Trophoblast cell (in vitro differentiated cells and primary cell): ENCODE measurements at regions not wholly inside any gene's neighbourhood (a gene's known extent, or its start where the extent isn't known, plus 50 kb on each side); places are given as distances from the start of the nearest gene placed in this dataset.

ENCODE experiments used
- DNase-seq, 2 donors: peaks; one replicate each; pipeline ENCODE4 v3.0.0-alpha.2; 2016
- H2AFZ ChIP-seq: 2 replicates; pipeline ENCODE4 v1.6.1; 2013; ENCODE audit warnings: low read length, moderate library complexity, mild to moderate bottlenecking; ENCODE audit not compliant: insufficient read depth, poor library complexity
- H2AK5ac ChIP-seq: 2 replicates; pipeline ENCODE4 v1.6.1; 2013; ENCODE audit warnings: mild to moderate bottlenecking, low read length
- H2BK120ac ChIP-seq: 2 replicates; pipeline ENCODE4 v1.6.1; 2013; ENCODE audit warnings: low read length, mild to moderate bottlenecking, moderate library complexity; ENCODE audit not compliant: insufficient read depth, poor library complexity
- H2BK12ac ChIP-seq: 2 replicates; pipeline ENCODE4 v1.6.1; 2013; ENCODE audit warnings: mild to moderate bottlenecking, low read length, moderate library complexity
- H2BK5ac ChIP-seq: 2 replicates; pipeline ENCODE4 v1.6.1; 2013; ENCODE audit warnings: low read length, low read depth, moderate library complexity, mild to moderate bottlenecking; ENCODE audit not compliant: poor library complexity
- H3K14ac ChIP-seq: 2 replicates; pipeline ENCODE4 v1.6.1; 2013; ENCODE audit warnings: mild to moderate bottlenecking, low read length
- H3K18ac ChIP-seq: 2 replicates; pipeline ENCODE4 v1.6.1; 2013; ENCODE audit warnings: mild to moderate bottlenecking, low read length
- H3K23ac ChIP-seq: 2 replicates; pipeline ENCODE4 v1.6.1; 2013; ENCODE audit warnings: low read length
- H3K27ac ChIP-seq: 2 replicates; pipeline ENCODE4 v1.5.1; 2013; ENCODE audit warnings: low read depth, mild to moderate bottlenecking, inconsistent platforms, low read length, moderate library complexity
- H3K27me3 ChIP-seq: 2 replicates; pipeline ENCODE4 v1.6.1; 2013; ENCODE audit warnings: inconsistent platforms, mild to moderate bottlenecking, low read length, moderate library complexity; ENCODE audit not compliant: insufficient read depth
- H3K36me3 ChIP-seq, 2 experiments: 1 replicate in 1 of 2; 2 replicates in 1 of 2; pipeline ENCODE4 v1.6.1; 2013; ENCODE audit warnings: low read length in 2 of 2, mild to moderate bottlenecking in 2 of 2, moderate library complexity in 1 of 2; ENCODE audit not compliant: insufficient read depth in 2 of 2, control insufficient read depth in 1 of 2
- H3K4ac ChIP-seq: 2 replicates; pipeline ENCODE4 v1.6.1; 2013; ENCODE audit warnings: low read depth, mild to moderate bottlenecking, low read length, moderate library complexity
- H3K4me1 ChIP-seq, 2 experiments: 1 replicate in 1 of 2; 2 replicates in 1 of 2; pipeline ENCODE4 v1.6.1; 2013; ENCODE audit warnings: low read length in 2 of 2, mild to moderate bottlenecking in 2 of 2, moderate library complexity in 1 of 2; ENCODE audit not compliant: insufficient read depth in 2 of 2, control insufficient read depth in 1 of 2
- H3K4me2 ChIP-seq: 2 replicates; pipeline ENCODE4 v1.6.1; 2013; ENCODE audit warnings: inconsistent platforms, mild to moderate bottlenecking, low read length, moderate library complexity
- H3K4me3 ChIP-seq: 2 replicates; pipeline ENCODE4 v1.5.1; 2013; ENCODE audit warnings: mild to moderate bottlenecking, low read depth, low read length, inconsistent platforms
- H3K79me1 ChIP-seq: one replicate; pipeline ENCODE4 v1.6.1; 2013; ENCODE audit warnings: low read length
- H3K79me2 ChIP-seq: 2 replicates; pipeline ENCODE4 v1.6.1; 2013; ENCODE audit warnings: low read length, mild to moderate bottlenecking; ENCODE audit not compliant: control insufficient read depth, insufficient read depth, poor library complexity
- H3K9ac ChIP-seq: 2 replicates; pipeline ENCODE4 v1.6.1; 2013; ENCODE audit warnings: mild to moderate bottlenecking, low read length
- H3K9me3 ChIP-seq: 2 replicates; pipeline ENCODE4 v1.6.1; 2013; ENCODE audit warnings: low read depth, mild to moderate bottlenecking, control low read depth, inconsistent platforms, low read length; ENCODE audit not compliant: insufficient read depth
- H4K12ac ChIP-seq: 2 replicates; pipeline ENCODE4 v1.6.1; 2013; ENCODE audit warnings: low read depth, mild to moderate bottlenecking, low read length, moderate library complexity
- H4K8ac ChIP-seq: 2 replicates; pipeline ENCODE4 v1.6.1; 2013; ENCODE audit warnings: low read depth, mild to moderate bottlenecking, low read length, moderate library complexity
- H4K91ac ChIP-seq: one replicate; pipeline ENCODE4 v1.6.1; 2013; ENCODE audit warnings: low read depth, mild to moderate bottlenecking, low read length, moderate library complexity
- WGBS: extraction: QIAGEN DNeasy Blood & Tissue Kit; methylation state at CpG from one replicate; pipeline ENCODE4 v1.1.7; 2013; ENCODE audit warnings: missing lambda C conversion rate; ENCODE audit not compliant: insufficient read length, insufficient coverage; ENCODE audit errors: extremely low coverage; 5-methylcytosine and 5-hydroxymethylcytosine counted together

- Histone ChIP-seq H3K9ac (no peak overlapping the region), H4K12ac (no peak overlapping the region), H4K8ac (no peak overlapping the region), H3K4me3 (no peak overlapping the region), H3K14ac (no peak overlapping the region), H3K4ac (no peak overlapping the region), H3K9me3 (no peaks in the 10 kb centered on the region), H3K27me3 (no peaks in the 10 kb centered on the region), H3K79me2 (no peaks in the 10 kb centered on the region), H2BK120ac (no peak overlapping the region), H2BK5ac (no peak overlapping the region), H2AFZ (no peak overlapping the region), H3K36me3 (no peaks in the 10 kb centered on the region), H4K91ac (no peak overlapping the region), H3K4me2 (no peak overlapping the region), H2AK5ac (no peak overlapping the region), H3K27ac (no peak overlapping the region), H3K23ac (no peak overlapping the region), H3K4me1 (no peaks in the 10 kb centered on the region), H2BK12ac (no peak overlapping the region), H3K18ac (no peak overlapping the region), H3K79me1 (no peaks in the 10 kb centered on the region)
- WGBS = no CpG with 5 or more reads among the region's 6 CpGs
- no peak for DNase-seq
Measured at GRCh38 chr11:19539861-19540260, 172.8 kb upstream of the NAV2 start.

- H4K12ac ChIP-seq = no peak overlapping the region
- no CpG with 5 or more reads among the region's 3 CpGs for WGBS
- DNase-seq = no peak
Measured at GRCh38 chr11:19537803-19538453, 174.7 kb upstream of the NAV2 start.

GRCh38 chr11:19536131-19536530 lies 176.5 kb upstream of the NAV2 start:
- Histone ChIP-seq H3K4me1 (no peaks in the 10 kb centered on the region), H3K18ac (no peak overlapping the region), H3K4me2 (no peak overlapping the region), H2BK120ac (no peak overlapping the region), H3K36me3 (no peaks in the 10 kb centered on the region), H3K27me3 (no peaks in the 10 kb centered on the region), H3K4me3 (no peak overlapping the region), H3K4ac (no peak overlapping the region), H3K9ac (no peak overlapping the region), H2BK12ac (no peak overlapping the region), H4K91ac (no peak overlapping the region), H3K79me1 (no peaks in the 10 kb centered on the region), H4K8ac (no peak overlapping the region), H2AK5ac (no peak overlapping the region), H2AFZ (no peak overlapping the region), H3K79me2 (no peaks in the 10 kb centered on the region), H4K12ac (no peak overlapping the region), H3K14ac (no peak overlapping the region), H3K27ac (no peak overlapping the region), H3K23ac (no peak overlapping the region), H3K9me3 (no peaks in the 10 kb centered on the region), H2BK5ac (no peak overlapping the region)
- no CpG with 5 or more reads among the region's 4 CpGs for WGBS
- no peak for DNase-seq

More at GRCh38 chr11:19537803-19538453, 174.7 kb upstream of the NAV2 start:
- Histone ChIP-seq H3K79me1 (no peaks in the 10 kb centered on the region), H2BK12ac (no peak overlapping the region), H3K23ac (no peak overlapping the region), H3K4ac (no peak overlapping the region), H2BK5ac (no peak overlapping the region), H2AFZ (no peak overlapping the region), H2AK5ac (no peak overlapping the region), H3K9ac (no peak overlapping the region), H4K8ac (no peak overlapping the region), H3K18ac (no peak overlapping the region), H3K4me2 (no peak overlapping the region), H3K4me3 (no peak overlapping the region), H3K79me2 (no peaks in the 10 kb centered on the region), H3K9me3 (no peaks in the 10 kb centered on the region), H3K4me1 (no peaks in the 10 kb centered on the region), H4K91ac (no peak overlapping the region), H3K14ac (no peak overlapping the region), H2BK120ac (no peak overlapping the region), H3K27me3 (no peaks in the 10 kb centered on the region), H3K36me3 (no peaks in the 10 kb centered on the region), H3K27ac (no peak overlapping the region)

- Histone ChIP-seq H3K23ac (no peak overlapping the region), H2AFZ (no peak overlapping the region), H3K4me2 (no peak overlapping the region), H3K14ac (no peak overlapping the region), H2BK5ac (no peak overlapping the region), H4K91ac (no peak overlapping the region), H3K27ac (no peak overlapping the region), H3K36me3 (no peaks in the 10 kb centered on the region), H4K12ac (no peak overlapping the region), H2BK120ac (no peak overlapping the region), H3K79me2 (no peaks in the 10 kb centered on the region), H3K4me1 (peaks cover 8% of the 10 kb centered on the region in 2 experiments), H3K4ac (no peak overlapping the region), H3K9ac (no peak overlapping the region), H3K9me3 (no peaks in the 10 kb centered on the region), H2BK12ac (no peak overlapping the region), H3K79me1 (peaks cover 5% of the 10 kb centered on the region), H3K4me3 (no peak overlapping the region), H4K8ac (no peak overlapping the region), H3K18ac (no peak overlapping the region), H3K27me3 (no peaks in the 10 kb centered on the region), H2AK5ac (no peak overlapping the region)
- DNase-seq = no peak
- WGBS = no CpG with 5 or more reads among the region's 7 CpGs
Measured at GRCh38 chr11:19530505-19530904, 182.1 kb upstream of the NAV2 start.
